Hindlimb muscle (tissue), 1 donor: ENCODE measurements at regions not wholly inside any gene's neighbourhood (a gene's known extent, or its start where the extent isn't known, plus 50 kb on each side); places are given as distances from the start of the nearest gene placed in this dataset.
"Not testable (repeated sequence)": the region's sequence is repeated elsewhere in the genome, so short reads cannot be mapped to it uniquely, and the experiment has no call there.

Source experiments
- DNase-seq: peaks from one replicate; pipeline ENCODE4 v3.0.0-alpha.2; 2013

- DNase-seq: no peak
These were observed 132.2 kb upstream of the FUNDC1 start for GRCh38 chrX:44674906-44675305.

GRCh38 chrX:44669626-44670025 lies 127.0 kb upstream of the FUNDC1 start:
- no peak for DNase-seq

- no peak for DNase-seq
These were observed 125.1 kb upstream of the FUNDC1 start for GRCh38 chrX:44667771-44668170.

GRCh38 chrX:44657718-44658246 lies 115.1 kb upstream of the FUNDC1 start:
- not testable (repeated sequence) for DNase-seq

DNA sequence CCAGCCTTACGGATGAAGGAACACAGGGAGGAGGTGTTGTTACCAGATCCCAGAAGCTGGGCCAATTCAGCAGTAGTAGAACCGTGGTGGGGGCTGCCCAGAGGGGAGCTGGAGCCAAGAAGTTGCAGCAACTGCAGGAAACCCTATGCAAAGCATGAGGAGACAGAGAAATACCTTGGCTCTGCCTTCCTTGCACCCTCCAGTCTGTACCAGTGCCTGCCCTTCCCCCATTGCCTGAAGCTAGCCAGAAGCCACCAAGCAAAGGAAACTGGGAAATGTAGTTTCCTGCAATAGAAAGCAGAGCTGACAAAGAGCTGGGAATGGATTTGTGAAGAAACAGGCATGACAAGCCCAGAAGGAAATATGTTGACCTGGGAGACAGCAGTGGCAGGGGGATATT lies 108.7 kb upstream of the FUNDC1 start:
- no peak for DNase-seq

DNA sequence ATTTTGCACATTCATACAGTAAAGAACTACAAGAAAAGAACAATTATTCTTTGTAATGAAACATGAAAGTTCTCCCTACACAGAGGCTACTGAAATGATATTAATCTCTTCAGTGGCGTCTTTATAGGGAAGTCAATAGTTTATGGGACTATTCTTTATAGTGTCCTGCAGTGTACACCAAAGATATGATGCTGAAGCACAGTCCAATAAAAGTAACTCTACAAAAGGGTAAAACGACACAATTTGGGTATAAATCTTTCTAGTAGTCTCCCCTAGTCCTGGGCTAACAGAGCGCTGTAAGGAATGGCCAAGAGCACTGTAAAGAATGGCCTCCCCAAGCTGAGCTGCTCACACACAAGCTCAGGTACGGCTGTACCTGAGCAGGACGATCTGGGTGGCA lies 101.1 kb upstream of the FUNDC1 start:
- DNase-seq: no peak

DNA sequence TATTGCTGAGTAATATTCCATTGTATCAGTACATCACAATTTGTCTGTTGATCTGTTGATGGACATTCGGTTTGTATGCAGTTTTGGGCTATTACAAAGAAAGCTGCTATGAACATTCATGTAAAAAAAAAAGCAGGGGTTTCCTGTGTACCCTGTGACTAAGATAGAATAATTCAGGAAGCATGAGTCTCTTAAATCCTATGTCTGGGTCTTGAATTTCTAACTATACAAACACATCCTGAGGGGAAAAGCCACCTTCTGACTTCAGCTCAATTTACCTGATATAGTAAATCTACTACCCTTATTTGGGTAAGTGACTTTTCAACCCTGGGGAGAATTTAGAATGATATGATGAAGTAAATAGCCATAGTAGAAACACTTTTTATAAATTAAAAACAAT lies 94.6 kb upstream of the FUNDC1 start:
- no peak for DNase-seq

DNA sequence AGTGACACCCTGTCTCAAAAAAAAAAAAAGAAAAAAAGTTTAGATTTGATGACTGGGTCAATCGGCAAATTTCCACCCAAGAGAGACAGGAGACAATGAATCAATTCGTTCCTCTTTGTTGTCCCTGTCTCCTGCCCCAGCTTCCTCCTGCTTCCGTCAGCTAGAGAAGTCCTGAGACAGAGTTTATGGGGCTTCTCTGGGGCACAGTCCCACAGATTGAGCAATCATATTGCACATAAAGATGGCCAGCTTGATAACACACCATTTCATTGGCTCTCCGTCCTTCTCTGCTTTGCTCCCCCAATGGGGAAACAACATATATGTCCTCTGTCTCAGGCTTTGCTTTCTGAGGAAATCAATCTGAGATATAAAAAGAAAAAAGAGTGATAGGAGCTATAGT lies 78.4 kb upstream of the FUNDC1 start:
- DNase-seq: no peak

DNA sequence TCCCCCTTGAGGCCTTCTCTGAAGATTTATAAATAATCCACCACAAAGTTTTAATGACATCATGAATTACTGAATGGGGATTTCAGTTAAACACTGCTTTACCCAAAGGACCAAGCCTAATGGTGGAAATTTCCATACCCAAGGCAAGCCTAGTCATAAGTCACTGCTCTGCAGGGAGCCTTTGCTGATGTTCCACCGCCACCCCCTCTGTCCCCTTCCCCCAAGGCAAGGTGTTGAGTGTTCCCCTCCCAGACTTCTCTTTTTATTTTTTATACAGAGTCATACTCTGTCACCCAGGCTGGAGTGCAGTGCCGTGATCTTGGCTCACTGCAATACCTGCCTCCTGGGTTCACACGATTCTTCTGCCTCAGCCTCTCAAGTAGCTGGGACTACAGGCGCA lies 76.4 kb upstream of the FUNDC1 start:
- no peak for DNase-seq

DNA sequence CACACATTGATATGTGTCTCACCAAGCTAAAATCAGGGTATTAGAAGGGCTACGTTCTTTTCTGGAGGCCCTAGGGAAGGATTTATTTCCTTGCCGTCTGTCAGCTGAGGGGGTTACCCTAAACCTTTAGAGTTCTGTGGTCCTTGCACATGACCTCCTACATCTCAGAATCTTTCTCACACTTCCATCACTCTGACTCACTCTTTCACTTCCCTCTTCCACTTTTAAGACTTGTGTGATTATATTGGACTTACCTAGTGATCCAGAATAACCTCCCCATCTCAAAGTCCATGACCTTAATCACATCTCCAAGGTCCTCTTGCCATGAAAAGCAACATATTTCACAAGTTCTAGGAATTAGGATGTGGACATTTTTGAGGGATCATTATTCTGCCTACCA lies 53.6 kb upstream of the FUNDC1 start:
- no peak for DNase-seq
